ENCODE measurements at regions not wholly inside any gene's neighbourhood (a gene's known extent, or its start where the extent isn't known, plus 50 kb on each side); places are given as distances from the start of the nearest gene placed in this dataset.

DNA sequence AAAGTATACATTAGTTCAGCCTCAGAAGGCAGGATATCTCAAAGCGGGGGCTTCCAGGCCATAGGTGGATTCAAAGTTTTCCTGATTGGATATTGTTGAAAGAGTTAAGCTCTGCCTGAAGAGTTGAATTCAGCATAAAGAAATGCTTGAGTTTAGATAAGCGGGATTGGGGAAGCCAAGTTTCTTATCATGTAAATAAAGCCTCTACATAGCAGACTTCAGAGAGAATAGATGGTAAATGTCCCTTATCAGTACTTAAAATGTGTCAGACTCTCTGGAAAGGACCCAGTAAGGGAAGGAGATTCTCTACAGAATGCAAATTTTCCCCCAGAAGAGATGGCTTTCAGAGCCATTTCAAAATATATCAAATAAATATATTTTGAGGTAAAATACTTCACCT is 423.5 kb downstream of the SHISA9 start:
- TF ChIP-seq CTCF (IDR thresholded peaks at IDR 0.05; ENCODE audit: borderline replicate concordance, extremely low read depth, low read length, poor library complexity, severe bottlenecking) (no peak), EZH2 (IDR thresholded peaks at IDR 0.05; ENCODE audit: borderline replicate concordance, low read depth, low read length, severe bottlenecking) (no peak)
